ENCODE measurements at regions not wholly inside any gene's neighbourhood (a gene's known extent, or its start where the extent isn't known, plus 50 kb on each side); places are given as distances from the start of the nearest gene placed in this dataset.

GRCh38 chr11:92770981-92771380, 198.5 kb upstream of the MTNR1B start:
- Mint-ChIP-seq H3K4me3 (no peak overlapping the region), H3K4me1 (peaks cover 4% of the 10 kb centered on the region), H3K9me3 (no peaks in the 10 kb centered on the region), H3K36me3 (ENCODE audit: low read depth) (no peaks in the 10 kb centered on the region), H3K27me3 (peaks cover 16% of the 10 kb centered on the region), H3K27ac (no peak overlapping the region)
- no peak for ATAC-seq
- DNase-seq = no peak

DNA sequence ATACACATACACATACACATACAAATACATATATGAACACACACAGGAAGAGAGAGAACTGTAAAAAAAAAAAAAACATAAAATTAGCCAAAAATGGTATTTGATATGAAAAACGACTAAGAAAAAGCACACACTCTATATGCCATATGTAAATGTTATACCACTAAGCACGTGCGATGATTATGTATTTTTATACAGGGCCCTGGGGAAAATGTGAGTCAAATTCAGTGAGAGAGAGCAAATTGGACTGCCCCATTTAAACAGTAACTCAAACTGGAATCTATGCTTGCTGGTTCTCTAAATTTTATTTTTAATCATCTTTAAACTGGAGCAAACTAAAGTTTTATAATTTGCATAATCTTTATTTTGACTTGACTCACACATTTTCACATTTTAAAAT, 197.8 kb upstream of the MTNR1B start:
- H3K27me3 Mint-ChIP-seq = peaks cover 16% of the 10 kb centered on the region
- H3K4me3 Mint-ChIP-seq = no peak overlapping the region
- H3K4me1 Mint-ChIP-seq = peaks cover 2% of the 10 kb centered on the region
- no peak overlapping the region for H3K27ac Mint-ChIP-seq
- no peak for DNase-seq
- ATAC-seq = no peak
- H3K9me3 Mint-ChIP-seq = no peaks in the 10 kb centered on the region
- no peaks in the 10 kb centered on the region for H3K36me3 Mint-ChIP-seq (ENCODE audit: low read depth)

- Mint-ChIP-seq H3K36me3 (ENCODE audit: low read depth) (no peaks in the 10 kb centered on the region), H3K27me3 (peaks cover 5% of the 10 kb centered on the region), H3K4me1 (no peaks in the 10 kb centered on the region), H3K9me3 (no peaks in the 10 kb centered on the region), H3K4me3 (no peak overlapping the region), H3K27ac (no peak overlapping the region)
- DNase-seq (no peak), ATAC-seq (no peak)
Measured at GRCh38 chr11:92775003-92775676, 194.3 kb upstream of the MTNR1B start.

- Mint-ChIP-seq H3K9me3 (no peaks in the 10 kb centered on the region), H3K4me3 (no peak overlapping the region), H3K27me3 (no peaks in the 10 kb centered on the region), H3K4me1 (no peaks in the 10 kb centered on the region), H3K36me3 (ENCODE audit: low read depth) (no peaks in the 10 kb centered on the region), H3K27ac (no peak overlapping the region)
- no peak for ATAC-seq
- DNase-seq = no peak
Measured at GRCh38 chr11:92776676-92777075, 192.8 kb upstream of the MTNR1B start.

DNA sequence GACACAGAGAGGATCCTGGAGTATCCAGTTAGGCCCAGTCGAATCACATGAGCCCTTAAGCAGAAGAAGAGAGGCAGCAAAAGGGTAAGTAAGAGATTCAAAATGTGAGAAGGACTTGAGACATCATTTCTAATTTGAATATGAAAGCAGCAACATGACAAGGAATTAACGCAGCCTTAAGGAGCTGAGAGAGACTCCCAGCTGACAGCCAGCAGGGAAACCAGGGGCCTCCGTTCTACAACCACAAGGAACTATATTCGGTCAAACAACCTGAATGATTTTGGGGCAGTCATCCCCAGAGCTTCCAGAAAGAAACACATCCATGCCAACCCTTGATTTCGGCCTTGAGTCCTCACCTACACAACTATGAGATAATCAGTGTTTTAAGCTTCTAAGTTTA, 189.7 kb upstream of the MTNR1B start:
- no peak overlapping the region for H3K27ac Mint-ChIP-seq
- no peaks in the 10 kb centered on the region for H3K36me3 Mint-ChIP-seq (ENCODE audit: low read depth)
- DNase-seq (no peak), ATAC-seq (no peak)
- no peak overlapping the region for H3K4me3 Mint-ChIP-seq
- peaks cover 2% of the 10 kb centered on the region for H3K27me3 Mint-ChIP-seq
- H3K4me1 Mint-ChIP-seq = no peaks in the 10 kb centered on the region
- no peaks in the 10 kb centered on the region for H3K9me3 Mint-ChIP-seq

- no peaks in the 10 kb centered on the region for H3K9me3 Mint-ChIP-seq
Measured at GRCh38 chr11:92781151-92781550, 188.3 kb upstream of the MTNR1B start.

DNA sequence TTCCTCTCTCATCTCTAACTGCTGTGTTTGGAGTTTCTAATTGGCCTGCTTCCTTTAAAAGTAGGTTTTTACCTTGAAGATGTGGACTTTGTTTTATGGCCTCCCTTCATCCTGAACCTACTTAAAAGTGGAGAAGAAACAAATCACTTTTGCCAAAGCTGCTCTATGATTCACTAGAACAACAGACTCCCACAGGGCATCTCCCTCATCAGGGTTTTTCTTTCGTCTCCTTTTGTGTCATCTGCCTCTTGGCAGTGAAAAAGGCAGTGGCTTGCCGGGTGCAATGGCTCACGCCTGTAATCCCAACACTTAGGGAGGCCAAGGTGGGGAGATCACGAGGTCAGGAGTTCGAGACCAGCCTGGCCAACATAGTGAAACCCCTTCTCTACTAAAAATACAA, 186.6 kb upstream of the MTNR1B start:
- Mint-ChIP-seq H3K4me1 (no peaks in the 10 kb centered on the region), H3K27ac (no peak overlapping the region), H3K36me3 (ENCODE audit: low read depth) (no peaks in the 10 kb centered on the region), H3K27me3 (peaks cover 2% of the 10 kb centered on the region), H3K9me3 (no peaks in the 10 kb centered on the region), H3K4me3 (no peak overlapping the region)
- DNase-seq = no peak
- ATAC-seq = no peak

More at GRCh38 chr11:92781151-92781550, 188.3 kb upstream of the MTNR1B start:
- Mint-ChIP-seq H3K4me1 (no peaks in the 10 kb centered on the region), H3K27me3 (peaks cover 2% of the 10 kb centered on the region), H3K4me3 (no peak overlapping the region), H3K27ac (no peak overlapping the region), H3K36me3 (ENCODE audit: low read depth) (no peaks in the 10 kb centered on the region)
- DNase-seq (no peak), ATAC-seq (no peak)

GRCh38 chr11:92784331-92784730, 185.1 kb upstream of the MTNR1B start:
- no peak for DNase-seq
- no peak for ATAC-seq
- H3K27me3 Mint-ChIP-seq = peaks cover 2% of the 10 kb centered on the region
- H3K36me3 Mint-ChIP-seq (ENCODE audit: low read depth) = no peaks in the 10 kb centered on the region
- H3K27ac Mint-ChIP-seq = no peak overlapping the region
- H3K4me1 Mint-ChIP-seq = no peaks in the 10 kb centered on the region
- H3K4me3 Mint-ChIP-seq = no peak overlapping the region
- H3K9me3 Mint-ChIP-seq = no peaks in the 10 kb centered on the region

DNA sequence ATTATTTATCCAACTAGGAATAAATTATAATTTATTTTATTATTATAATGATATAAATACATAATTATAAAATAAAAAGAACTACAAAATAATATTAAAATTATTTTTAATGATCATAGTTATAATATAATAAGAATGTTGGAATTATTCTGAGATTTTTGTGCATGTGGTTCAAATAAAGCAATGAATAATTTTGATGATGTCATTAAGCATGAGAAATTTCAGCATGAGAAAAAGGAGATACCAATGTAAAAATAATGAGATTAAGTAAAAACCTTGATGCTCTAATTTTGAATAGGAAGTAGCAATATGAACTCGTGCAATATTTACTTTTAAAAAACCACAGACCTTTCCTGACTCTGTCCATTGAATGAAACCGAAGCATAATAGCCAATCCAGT, 181.8 kb upstream of the MTNR1B start:
- Mint-ChIP-seq H3K4me3 (no peak overlapping the region), H3K4me1 (no peaks in the 10 kb centered on the region), H3K27me3 (no peaks in the 10 kb centered on the region), H3K27ac (no peak overlapping the region), H3K9me3 (no peaks in the 10 kb centered on the region), H3K36me3 (ENCODE audit: low read depth) (no peaks in the 10 kb centered on the region)
- DNase-seq = no peak
- no peak for ATAC-seq

- DNase-seq (no peak), ATAC-seq (no peak)
- Mint-ChIP-seq H3K4me1 (no peaks in the 10 kb centered on the region), H3K36me3 (ENCODE audit: low read depth) (no peaks in the 10 kb centered on the region), H3K4me3 (no peak overlapping the region), H3K27me3 (no peaks in the 10 kb centered on the region), H3K9me3 (no peaks in the 10 kb centered on the region), H3K27ac (no peak overlapping the region)
Measured at GRCh38 chr11:92789761-92790160, 179.7 kb upstream of the MTNR1B start.

DNA sequence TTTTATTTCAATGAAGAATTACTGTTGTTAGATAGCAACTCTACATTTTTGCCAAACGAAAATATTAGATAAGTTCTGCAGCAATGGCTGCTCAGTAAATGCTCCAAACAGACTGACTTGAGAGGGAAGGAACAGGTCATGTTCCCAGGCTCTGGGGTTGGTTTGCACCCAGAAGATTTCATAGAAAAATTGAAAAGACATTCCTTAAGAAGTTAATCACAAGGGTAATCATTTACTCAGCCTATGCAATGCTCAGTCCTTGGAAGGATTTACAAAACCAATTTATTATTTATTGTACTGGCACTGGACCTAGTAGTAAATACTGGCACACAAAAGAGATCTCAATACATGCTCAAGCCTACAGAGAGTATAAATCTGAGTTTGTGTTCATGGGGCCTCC, 179.1 kb upstream of the MTNR1B start:
- Mint-ChIP-seq H3K36me3 (ENCODE audit: low read depth) (no peaks in the 10 kb centered on the region), H3K4me1 (no peaks in the 10 kb centered on the region), H3K4me3 (no peak overlapping the region), H3K9me3 (no peaks in the 10 kb centered on the region), H3K27ac (no peak overlapping the region), H3K27me3 (no peaks in the 10 kb centered on the region)
- ATAC-seq (no peak), DNase-seq (no peak)

- H3K4me3 Mint-ChIP-seq = no peak overlapping the region
- no peak for DNase-seq
- H3K9me3 Mint-ChIP-seq = no peaks in the 10 kb centered on the region
- ATAC-seq = no peak
- no peaks in the 10 kb centered on the region for H3K27me3 Mint-ChIP-seq
- H3K27ac Mint-ChIP-seq = no peak overlapping the region
- H3K36me3 Mint-ChIP-seq (ENCODE audit: low read depth) = no peaks in the 10 kb centered on the region
- H3K4me1 Mint-ChIP-seq = no peaks in the 10 kb centered on the region
Measured at GRCh38 chr11:92790926-92791616, 178.4 kb upstream of the MTNR1B start.

DNA sequence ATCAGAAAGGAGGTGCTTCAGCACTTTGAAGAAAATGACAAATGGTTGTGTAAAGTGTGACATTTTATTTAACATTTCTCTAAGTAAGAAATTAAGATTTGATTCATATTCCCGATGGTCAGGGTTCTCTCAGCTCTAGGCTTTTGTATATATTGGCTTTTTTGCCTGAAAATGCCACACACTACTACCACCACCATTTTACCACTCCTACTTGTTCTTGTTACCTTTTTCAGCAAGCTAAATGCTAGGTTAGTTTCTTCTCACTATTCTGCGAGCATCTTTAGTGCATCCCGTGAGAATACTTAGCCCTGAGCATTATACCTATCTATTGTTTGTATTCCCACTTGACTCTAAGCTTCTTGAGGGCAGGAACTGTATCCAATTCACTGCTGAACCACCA, 177.6 kb upstream of the MTNR1B start:
- no peaks in the 10 kb centered on the region for H3K9me3 Mint-ChIP-seq
- ATAC-seq (no peak), DNase-seq (no peak)
- no peak overlapping the region for H3K4me3 Mint-ChIP-seq
- no peaks in the 10 kb centered on the region for H3K36me3 Mint-ChIP-seq (ENCODE audit: low read depth)
- no peak overlapping the region for H3K27ac Mint-ChIP-seq
- H3K27me3 Mint-ChIP-seq = no peaks in the 10 kb centered on the region
- no peaks in the 10 kb centered on the region for H3K4me1 Mint-ChIP-seq

DNA sequence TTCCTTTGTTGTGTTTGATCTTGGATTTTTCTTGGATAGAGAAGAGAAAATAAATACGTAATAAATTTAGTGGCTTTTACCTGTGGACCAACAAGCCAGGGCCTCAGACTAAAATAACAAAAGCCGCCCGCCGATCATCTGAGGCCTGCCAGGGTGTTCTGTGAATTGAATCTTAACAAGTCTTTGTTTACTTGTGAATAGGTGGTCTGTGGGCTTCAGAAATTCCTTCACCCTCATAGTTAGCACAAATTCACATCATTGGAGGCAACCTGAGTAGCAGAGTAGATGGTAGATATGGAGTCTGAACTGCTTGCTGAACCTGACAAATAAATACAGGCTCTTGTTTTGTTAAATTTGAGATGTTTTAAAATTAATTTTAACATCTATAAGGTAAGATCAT, 176.3 kb upstream of the MTNR1B start:
- Mint-ChIP-seq H3K27me3 (no peaks in the 10 kb centered on the region), H3K36me3 (ENCODE audit: low read depth) (no peaks in the 10 kb centered on the region), H3K4me1 (no peaks in the 10 kb centered on the region), H3K9me3 (no peaks in the 10 kb centered on the region), H3K4me3 (no peak overlapping the region), H3K27ac (no peak overlapping the region)
- ATAC-seq (no peak), DNase-seq (no peak)

GRCh38 chr11:92794783-92795182, 174.7 kb upstream of the MTNR1B start:
- no peak for DNase-seq
- Mint-ChIP-seq H3K9me3 (no peaks in the 10 kb centered on the region), H3K36me3 (ENCODE audit: low read depth) (no peaks in the 10 kb centered on the region), H3K27ac (no peak overlapping the region), H3K27me3 (no peaks in the 10 kb centered on the region), H3K4me1 (no peaks in the 10 kb centered on the region), H3K4me3 (no peak overlapping the region)
- no peak for ATAC-seq
